ENCODE measurements at regions not wholly inside any gene's neighbourhood (a gene's known extent, or its start where the extent isn't known, plus 50 kb on each side); places are given as distances from the start of the nearest gene placed in this dataset.
A peak's percentile ranks its signal among the peaks of the same experiment; 100 is the strongest.
"Not testable (repeated sequence)": the region's sequence is repeated elsewhere in the genome, so short reads cannot be mapped to it uniquely, and the experiment has no call there.

DNA sequence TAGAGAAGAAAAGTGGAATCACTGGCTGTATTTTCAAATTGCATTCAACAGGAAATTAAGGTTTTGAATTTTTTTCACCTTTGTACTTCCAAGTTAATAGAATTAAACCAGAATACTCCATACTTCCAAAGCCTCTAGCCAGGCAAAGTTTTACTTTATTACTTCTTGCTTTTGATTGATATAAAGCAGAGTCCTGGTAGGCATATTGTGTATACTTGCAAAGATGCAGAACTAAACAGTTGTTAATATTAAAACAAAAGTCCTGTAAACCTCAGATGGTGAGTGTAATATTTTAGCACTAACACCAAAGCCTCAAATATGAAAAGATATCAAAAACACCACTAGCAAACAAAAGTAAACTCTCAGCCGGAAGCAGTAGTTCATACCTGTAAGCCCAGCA, 107.2 kb upstream of the C2CD4B start:
- no peak for DNase-seq

DNA sequence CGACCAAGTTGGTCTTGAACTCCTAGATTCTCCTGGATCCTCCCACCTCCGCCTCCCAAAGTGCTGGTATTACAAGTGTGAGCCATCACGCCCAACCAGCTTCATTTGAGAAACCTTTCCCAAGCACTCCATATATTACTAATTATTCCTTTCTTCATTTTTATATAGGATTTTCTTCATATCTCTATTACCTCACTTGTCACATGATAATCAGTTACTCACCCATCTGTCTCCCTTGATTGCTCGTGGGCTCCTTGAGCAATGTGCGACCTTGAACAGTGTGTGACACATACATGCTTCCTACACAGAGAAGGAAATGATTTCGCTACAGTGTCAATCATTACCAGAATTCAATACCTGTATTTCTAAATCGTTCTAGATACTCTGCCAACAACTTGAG, 110.7 kb upstream of the C2CD4B start:
- no peak for DNase-seq

DNA sequence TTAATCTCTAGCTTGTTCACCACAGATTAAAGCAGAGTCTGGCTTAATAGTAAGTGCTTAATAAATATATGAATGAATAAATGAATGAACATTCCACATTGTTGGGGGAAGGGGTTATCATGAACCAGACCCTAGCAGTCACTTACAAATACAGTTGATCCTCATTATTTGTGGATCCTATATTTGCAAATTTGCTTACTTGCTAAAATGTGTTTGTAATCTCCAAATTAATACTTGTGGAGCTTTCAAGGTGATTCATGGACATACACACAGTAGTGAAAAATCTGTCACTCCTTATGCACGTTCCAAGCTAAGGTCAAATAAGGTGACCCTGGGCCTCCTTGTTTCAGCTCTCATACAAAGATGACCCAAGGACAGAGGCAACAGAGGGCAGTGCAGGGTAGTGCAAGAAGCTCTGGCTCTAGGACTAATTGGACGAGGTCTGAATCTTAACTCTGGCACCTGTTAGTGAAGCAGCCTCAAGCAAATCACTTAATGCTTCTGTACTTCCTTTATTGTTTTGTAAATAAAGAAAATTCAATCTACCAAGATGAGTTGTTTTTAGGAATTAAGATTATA, 112.8 kb upstream of the C2CD4B start:
- DNase-seq = no peak

DNA sequence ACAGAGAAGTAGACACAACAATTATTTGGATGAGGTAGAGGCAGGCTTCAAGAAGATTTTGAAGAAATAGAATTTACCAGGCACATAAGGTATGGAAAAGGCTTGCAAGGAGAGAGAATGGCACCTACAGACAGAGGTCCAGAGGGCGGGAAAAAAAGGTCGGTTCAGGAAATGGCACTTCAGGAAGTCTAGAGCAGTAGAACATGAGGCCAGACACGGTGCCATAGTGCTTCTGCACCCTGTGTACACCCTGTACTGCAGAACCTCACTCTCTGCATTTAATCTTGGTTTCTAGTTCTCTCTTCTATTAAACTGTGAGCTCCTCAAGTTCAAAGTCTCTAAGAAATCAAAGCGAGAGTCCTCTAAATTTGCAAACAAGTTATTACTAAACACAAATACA, 113.4 kb upstream of the C2CD4B start:
- no peak for DNase-seq

GRCh38 chr15:62279041-62279440, 114.0 kb upstream of the C2CD4B start:
- DNase-seq = no peak

DNA sequence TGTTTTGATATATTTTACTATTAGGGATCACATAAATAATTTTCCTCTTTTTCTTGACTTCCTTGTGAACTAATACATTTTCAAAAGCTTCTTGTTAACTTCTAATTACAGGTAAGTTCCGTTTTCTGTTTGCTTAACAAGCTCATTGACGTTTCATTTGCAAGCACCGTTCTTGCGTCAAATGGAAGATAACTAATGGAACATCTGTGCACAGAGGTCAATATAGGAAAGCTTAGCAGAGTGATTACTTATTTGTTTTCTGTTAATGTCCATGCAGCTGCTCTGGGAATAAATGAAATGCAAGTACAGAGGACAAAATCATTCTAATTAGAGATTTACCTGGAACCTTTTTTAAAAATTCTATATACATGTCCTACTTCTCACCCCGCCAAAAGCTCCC, 115.5 kb upstream of the C2CD4B start:
- no peak for DNase-seq

DNA sequence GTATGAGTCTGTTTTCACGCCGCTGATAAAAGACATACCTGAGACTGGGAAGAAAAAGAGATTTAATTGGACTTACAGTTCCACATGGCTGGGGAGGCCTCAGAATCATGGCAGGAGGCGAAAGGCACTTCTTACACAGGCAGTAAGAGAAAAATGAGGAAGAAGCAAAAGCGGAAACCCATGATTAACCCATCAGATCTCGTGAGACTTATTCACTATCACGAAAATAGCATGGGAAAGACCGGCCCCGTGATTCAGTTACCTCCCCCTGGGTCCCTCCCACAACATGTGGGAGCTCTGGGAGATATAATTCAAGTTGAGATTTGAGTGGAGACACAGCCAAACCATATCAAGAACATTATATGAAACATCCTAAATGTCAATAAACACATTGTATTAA, 116.7 kb upstream of the C2CD4B start:
- DNase-seq = not testable (repeated sequence)

- no peak for DNase-seq
Observed at GRCh38 chr15:62287066-62287857, 122.2 kb upstream of the C2CD4B start.

- no peak for DNase-seq
Observed at GRCh38 chr15:62288361-62289017, 123.4 kb upstream of the C2CD4B start.

- no peak for DNase-seq
Observed at GRCh38 chr15:62291262-62291661, 126.2 kb upstream of the C2CD4B start.

DNA sequence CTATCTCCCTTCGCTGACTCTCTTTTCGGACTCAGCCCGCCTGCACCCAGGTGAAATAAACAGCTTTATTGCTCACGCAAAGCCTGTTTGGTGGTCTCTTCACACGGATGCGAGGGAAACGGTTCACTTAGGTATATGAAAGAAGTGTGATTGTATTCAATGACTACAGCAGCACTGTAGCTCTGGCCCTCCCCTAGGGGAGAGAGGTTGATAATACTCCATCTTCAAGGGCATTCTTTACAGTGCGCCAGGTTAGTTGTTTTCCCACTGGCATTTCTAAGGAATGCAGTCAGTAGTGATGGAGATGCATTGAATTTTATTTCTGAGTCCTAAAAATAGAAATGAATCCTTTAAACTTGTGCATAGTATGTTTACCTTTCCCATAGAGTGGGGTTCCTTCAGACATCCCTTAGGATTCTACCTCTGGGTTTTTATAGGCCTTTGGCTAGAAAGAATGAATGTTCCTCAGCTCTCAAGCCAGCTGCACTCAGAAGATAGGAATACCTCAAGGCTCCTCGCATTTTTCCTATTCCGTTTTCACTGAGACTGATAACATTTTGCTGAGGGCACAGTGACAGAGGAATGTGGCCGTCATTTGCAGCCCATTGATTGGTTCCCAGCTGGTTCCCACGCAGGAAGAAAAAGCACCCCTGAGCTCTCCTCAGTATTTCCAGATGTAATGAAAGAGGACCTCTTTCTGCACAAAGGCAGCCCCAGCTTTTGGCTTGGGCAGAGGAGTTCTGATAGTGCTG, 131.8 kb upstream of the C2CD4B start:
- DNase-seq = no peak

GRCh38 chr15:62297522-62297921, 132.4 kb upstream of the C2CD4B start:
- DNase-seq = no peak

- DNase-seq = no peak
Observed at GRCh38 chr15:62297933-62298332, 132.8 kb upstream of the C2CD4B start.

DNA sequence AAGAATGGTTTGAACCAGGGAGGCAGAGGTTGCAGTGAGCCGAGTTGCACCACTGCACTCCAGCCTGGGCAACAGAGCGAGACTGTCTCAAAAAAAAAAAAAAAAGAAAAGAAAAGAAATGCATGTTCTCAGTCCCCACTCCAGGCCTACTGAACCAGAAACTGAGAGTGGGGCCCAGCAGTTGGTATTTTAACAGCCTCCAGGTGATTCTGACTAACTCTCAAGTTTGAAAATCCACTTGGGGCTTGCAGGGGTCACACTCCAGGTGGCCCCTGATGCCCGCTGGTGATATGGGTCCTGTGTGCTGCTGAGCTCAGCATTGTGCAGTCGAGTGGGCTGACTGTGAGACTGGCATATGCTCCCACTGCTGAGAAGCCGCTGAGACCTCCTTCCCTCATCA, 133.7 kb upstream of the C2CD4B start:
- no peak for DNase-seq

DNA sequence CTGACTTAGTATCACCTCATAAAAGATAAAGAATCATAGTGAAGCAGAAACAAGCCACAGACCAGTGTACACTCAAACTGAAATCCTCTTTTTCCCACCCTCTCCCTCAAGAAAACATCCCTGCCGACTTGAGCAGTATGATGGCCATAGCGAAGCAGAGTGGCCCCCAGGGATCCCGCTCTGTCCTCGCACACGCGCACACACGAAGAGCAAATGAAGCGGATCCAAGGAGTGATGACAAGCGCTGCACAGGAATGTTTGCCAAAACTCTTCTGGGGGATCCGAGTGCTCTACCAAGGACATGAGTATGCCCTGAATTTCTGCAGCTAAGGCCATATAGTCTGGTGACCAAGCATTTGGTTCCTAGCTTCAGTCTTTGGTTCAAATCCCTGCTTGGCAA, 134.5 kb upstream of the C2CD4B start:
- DNase-seq = no peak

GRCh38 chr15:62301993-62302675, 137.0 kb upstream of the C2CD4B start:
- DNase-seq = no peak

- DNase-seq = peak; percentile 42
Observed at GRCh38 chr15:62306851-62307504, 141.9 kb upstream of the C2CD4B start.

DNA sequence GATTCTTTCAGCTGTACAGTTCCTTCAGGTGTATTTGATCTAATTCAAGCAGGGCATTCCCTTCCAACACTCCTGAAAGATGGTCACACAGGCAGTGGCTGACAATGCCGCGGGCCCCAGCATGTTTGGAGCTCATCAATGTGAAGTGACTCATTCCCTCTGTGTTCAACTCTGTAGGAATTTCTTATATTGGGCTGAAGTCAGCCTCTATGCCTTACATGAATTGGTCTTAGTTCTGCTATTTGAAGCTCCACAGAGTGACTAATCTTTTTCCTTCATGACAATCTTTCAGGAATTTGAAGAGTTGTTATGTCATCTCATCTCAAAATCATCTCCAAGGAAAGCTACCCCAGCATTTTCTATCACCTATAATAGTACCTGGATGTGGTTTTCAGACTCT, 142.5 kb upstream of the C2CD4B start:
- no peak for DNase-seq

GRCh38 chr15:62316413-62317060, 151.5 kb upstream of the C2CD4B start:
- DNase-seq = no peak

DNA sequence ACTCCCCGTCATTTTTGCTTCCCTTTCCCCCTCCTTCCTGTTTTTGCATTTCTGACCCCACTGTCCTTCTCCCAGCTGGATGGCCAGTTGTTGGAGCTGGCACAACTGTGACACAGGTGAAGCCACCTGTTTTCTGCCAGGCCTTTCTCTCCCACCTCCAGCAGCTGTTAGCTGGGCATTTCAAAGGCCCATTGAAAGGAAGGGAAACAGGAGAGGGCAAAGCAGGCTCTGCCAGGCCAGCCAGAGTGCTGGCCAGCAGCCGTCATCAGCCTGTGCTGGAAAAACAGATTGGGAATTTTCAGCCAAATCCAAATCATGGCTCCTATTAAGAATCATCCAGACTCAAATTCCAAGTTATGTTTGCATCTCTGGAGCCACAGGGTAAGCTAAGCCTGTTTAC, 155.2 kb upstream of the C2CD4B start:
- no peak for DNase-seq

DNA sequence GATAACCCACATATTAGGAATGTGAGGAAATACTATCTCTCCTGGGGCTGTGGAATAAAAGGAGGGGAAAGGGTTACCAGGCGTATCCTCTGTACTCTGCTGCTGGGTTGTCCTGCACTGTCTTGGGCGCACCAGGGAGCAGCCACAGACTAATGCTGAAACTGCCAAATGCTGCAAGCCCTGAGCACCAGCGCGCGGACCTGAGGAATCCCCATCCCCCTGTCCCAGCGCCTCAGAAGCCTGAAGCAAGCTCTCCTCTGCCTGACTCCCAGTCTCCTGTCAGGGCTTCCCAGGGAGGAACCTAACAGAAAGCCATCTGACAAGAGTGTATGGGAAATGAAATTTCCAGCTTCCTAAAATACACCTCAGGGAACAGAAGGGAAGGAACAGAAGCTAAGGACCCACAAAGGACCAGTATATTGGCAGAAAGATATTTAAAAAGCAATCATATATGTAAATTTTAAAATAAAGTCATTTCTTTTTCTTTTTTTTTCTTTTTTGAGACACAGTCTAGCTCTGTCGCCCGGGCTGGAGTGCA, 158.3 kb upstream of the C2CD4B start:
- no peak for DNase-seq

GRCh38 chr15:62324382-62324781, 159.3 kb upstream of the C2CD4B start:
- no peak for DNase-seq

All from NCI-H345 (cell line).